Ishikawa (cell line): ENCODE measurements at regions not wholly inside any gene's neighbourhood (a gene's known extent, or its start where the extent isn't known, plus 50 kb on each side); places are given as distances from the start of the nearest gene placed in this dataset.

ENCODE experiments used
- CEBPB ChIP-seq: IDR thresholded peaks from 2 replicates; pipeline ENCODE4 v1.6.1; 2012
- CREB1 ChIP-seq: IDR thresholded peaks from 2 replicates; pipeline ENCODE4 v1.6.1; 2012; ENCODE audit warnings: low read depth
- EGR1 ChIP-seq: IDR thresholded peaks from 2 replicates; pipeline ENCODE4 v1.6.1; 2012
- EP300 ChIP-seq: IDR thresholded peaks from 2 replicates; pipeline ENCODE4 v1.6.1; 2012; ENCODE audit warnings: borderline replicate concordance
- FOXM1 ChIP-seq: IDR thresholded peaks from 2 replicates; pipeline ENCODE4 v1.6.1; 2012; ENCODE audit warnings: low read depth, borderline replicate concordance
- NFIC ChIP-seq: IDR thresholded peaks from 2 replicates; pipeline ENCODE4 v1.6.1; 2012
- RAD21 ChIP-seq: IDR thresholded peaks from 2 replicates; pipeline ENCODE4 v1.6.1; 2012; ENCODE audit warnings: low read depth
- TAF1 ChIP-seq: IDR thresholded peaks from 2 replicates; pipeline ENCODE4 v1.6.1; 2012; ENCODE audit warnings: low read depth, mild to moderate bottlenecking
- TCF12 ChIP-seq: IDR thresholded peaks from 2 replicates; pipeline ENCODE4 v1.6.1; 2012; ENCODE audit warnings: low read depth
- TEAD4 ChIP-seq: IDR thresholded peaks from 2 replicates; pipeline ENCODE4 v1.6.1; 2012
- YY1 ChIP-seq: IDR thresholded peaks from 2 replicates; pipeline ENCODE4 v1.6.1; 2012; ENCODE audit warnings: low read depth
- ZBTB7A ChIP-seq: IDR thresholded peaks from 2 replicates; pipeline ENCODE4 v1.6.1; 2012; ENCODE audit warnings: low read depth
- TF ChIP-seq, protein P1 (sequence below): IDR thresholded peaks from 2 replicates; pipeline ENCODE4 v1.6.1; 2012
- TF ChIP-seq, protein P2 (sequence below): IDR thresholded peaks from 2 replicates; pipeline ENCODE4 v1.6.1; 2012
- TF ChIP-seq, protein P3 (sequence below): IDR thresholded peaks from 2 replicates; pipeline ENCODE4 v1.6.1; 2012; ENCODE audit warnings: low read depth, mild to moderate bottlenecking

GRCh38 chr16:77060614-77061013, 130.4 kb upstream of the MON1B start:
- no peak for TF ChIP-seq CEBPB

GRCh38 chr16:77062878-77063675, 127.9 kb upstream of the MON1B start:
- no peak for TF ChIP-seq RAD21
- TF ChIP-seq FOXM1: no peak
- no peak for TF ChIP-seq TCF12
- TF ChIP-seq TEAD4: no peak
- TF ChIP-seq, protein P1, sequence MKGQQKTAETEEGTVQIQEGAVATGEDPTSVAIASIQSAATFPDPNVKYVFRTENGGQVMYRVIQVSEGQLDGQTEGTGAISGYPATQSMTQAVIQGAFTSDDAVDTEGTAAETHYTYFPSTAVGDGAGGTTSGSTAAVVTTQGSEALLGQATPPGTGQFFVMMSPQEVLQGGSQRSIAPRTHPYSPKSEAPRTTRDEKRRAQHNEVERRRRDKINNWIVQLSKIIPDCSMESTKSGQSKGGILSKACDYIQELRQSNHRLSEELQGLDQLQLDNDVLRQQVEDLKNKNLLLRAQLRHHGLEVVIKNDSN: no peak
- no peak for TF ChIP-seq TAF1
- no peak for TF ChIP-seq CEBPB
- TF ChIP-seq ZBTB7A: no peak
- TF ChIP-seq EP300: no peak
- TF ChIP-seq, protein P2, sequence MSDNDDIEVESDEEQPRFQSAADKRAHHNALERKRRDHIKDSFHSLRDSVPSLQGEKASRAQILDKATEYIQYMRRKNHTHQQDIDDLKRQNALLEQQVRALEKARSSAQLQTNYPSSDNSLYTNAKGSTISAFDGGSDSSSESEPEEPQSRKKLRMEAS: no peak
- TF ChIP-seq YY1: no peak
- no peak for TF ChIP-seq CREB1
- no peak for TF ChIP-seq NFIC
- TF ChIP-seq, protein P3, sequence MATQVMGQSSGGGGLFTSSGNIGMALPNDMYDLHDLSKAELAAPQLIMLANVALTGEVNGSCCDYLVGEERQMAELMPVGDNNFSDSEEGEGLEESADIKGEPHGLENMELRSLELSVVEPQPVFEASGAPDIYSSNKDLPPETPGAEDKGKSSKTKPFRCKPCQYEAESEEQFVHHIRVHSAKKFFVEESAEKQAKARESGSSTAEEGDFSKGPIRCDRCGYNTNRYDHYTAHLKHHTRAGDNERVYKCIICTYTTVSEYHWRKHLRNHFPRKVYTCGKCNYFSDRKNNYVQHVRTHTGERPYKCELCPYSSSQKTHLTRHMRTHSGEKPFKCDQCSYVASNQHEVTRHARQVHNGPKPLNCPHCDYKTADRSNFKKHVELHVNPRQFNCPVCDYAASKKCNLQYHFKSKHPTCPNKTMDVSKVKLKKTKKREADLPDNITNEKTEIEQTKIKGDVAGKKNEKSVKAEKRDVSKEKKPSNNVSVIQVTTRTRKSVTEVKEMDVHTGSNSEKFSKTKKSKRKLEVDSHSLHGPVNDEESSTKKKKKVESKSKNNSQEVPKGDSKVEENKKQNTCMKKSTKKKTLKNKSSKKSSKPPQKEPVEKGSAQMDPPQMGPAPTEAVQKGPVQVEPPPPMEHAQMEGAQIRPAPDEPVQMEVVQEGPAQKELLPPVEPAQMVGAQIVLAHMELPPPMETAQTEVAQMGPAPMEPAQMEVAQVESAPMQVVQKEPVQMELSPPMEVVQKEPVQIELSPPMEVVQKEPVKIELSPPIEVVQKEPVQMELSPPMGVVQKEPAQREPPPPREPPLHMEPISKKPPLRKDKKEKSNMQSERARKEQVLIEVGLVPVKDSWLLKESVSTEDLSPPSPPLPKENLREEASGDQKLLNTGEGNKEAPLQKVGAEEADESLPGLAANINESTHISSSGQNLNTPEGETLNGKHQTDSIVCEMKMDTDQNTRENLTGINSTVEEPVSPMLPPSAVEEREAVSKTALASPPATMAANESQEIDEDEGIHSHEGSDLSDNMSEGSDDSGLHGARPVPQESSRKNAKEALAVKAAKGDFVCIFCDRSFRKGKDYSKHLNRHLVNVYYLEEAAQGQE: no peak

DNA sequence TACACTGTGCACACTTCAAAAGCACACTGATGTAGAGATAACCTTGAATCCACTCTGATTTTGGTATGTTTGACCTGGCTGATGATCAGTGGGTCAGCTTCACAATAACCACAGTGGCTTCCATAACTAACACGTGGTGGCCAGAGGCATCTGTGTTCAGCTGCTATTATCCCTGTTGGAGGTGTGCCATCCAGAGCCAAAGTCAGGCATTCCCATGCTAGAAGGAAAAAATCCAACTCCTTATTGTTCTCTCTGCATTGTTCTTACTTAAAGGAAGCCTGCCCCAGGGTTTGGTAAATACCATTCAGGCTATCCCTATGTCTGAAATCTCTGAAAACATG, 127.3 kb upstream of the MON1B start:
- TF ChIP-seq RAD21 (no peak), EGR1 (no peak), NFIC (no peak), YY1 (no peak), EP300 (no peak), TEAD4 (no peak), CEBPB (no peak), TCF12 (no peak), CREB1 (no peak), ZBTB7A (no peak), FOXM1 (no peak)
- TF ChIP-seq, protein P2: no peak
- TF ChIP-seq, protein P1: no peak
- TF ChIP-seq, protein P3: no peak

DNA sequence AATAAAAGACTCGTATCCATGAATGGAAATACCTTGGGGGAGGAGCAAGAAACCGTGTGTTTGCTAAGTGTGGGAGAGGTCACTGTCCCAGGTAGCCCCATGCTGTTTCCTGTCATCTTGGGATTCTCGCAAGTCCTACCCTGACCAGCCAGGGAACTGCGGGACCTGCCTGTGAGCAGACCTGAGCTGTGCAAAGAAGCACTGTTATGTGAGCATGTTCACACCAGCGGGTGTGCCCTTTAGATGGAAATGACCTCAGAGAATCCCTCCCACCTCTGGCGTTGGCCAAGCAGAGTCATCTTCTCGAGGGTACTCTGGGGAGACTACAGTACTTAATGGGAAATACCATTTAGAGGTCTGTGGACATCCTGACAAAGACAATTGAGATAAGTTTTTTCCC, 127.0 kb upstream of the MON1B start:
- TF ChIP-seq EGR1: no peak

DNA sequence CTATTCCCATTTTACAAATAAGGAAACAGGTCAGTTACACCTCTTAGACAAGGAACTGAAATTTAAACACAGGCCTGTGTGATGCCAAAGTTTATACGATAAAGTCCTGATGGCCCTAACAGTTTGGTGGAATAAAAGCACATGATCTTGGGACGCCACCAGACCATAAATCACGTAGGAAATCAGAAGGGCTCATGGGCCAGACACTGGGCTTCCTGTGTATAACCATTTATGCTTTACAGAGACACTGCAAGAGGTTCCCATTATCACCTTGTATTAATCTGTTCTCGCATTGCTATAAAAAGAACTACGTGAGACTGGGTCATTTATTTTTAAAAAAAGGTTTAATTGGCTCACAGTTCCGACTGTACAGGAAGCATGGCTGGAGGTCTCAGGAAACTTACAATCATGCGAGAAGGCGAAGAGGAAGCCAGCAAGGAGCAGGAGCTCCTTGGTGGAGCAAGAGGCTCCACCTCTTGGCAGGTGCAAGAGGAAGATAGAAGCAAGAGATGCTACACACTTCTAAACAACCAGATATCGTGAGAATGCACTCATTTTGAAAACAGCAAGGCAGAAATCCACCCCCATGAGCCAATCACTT, 124.0 kb upstream of the MON1B start:
- TF ChIP-seq TCF12 (no peak), CEBPB (no peak), NFIC (no peak), EP300 (no peak), FOXM1 (no peak), TEAD4 (no peak), EGR1 (no peak), CREB1 (no peak), YY1 (no peak), RAD21 (no peak), TAF1 (no peak), ZBTB7A (no peak)
- TF ChIP-seq, protein P3: no peak
- TF ChIP-seq, protein P2: no peak
- TF ChIP-seq, protein P1: no peak
